NCI-H226 (cell line): ENCODE measurements at regions not wholly inside any gene's neighbourhood (a gene's known extent, or its start where the extent isn't known, plus 50 kb on each side); places are given as distances from the start of the nearest gene placed in this dataset.

Experiments used
- DNase-seq: peaks from one replicate; pipeline ENCODE4 v3.0.0-alpha.2; 2015

DNA sequence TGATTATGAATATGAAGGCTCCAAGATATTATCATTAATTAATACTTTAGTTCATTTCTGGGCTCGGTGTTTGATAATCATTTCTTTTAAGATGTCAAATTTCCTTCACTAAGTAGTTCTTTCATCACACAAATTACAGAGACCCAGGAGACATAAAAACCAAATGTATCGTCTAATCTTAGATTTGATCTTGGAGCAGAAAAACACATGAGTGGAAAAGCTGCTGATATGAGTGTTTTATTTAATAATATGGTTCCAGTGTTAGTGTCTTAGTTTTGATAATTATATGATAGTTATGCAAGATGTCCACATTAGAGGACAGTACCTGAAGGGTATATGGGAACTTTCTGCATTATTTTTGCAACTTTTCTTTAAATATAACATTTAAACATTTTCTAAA, 494.5 kb upstream of the RAG2 start:
- no peak for DNase-seq

DNA sequence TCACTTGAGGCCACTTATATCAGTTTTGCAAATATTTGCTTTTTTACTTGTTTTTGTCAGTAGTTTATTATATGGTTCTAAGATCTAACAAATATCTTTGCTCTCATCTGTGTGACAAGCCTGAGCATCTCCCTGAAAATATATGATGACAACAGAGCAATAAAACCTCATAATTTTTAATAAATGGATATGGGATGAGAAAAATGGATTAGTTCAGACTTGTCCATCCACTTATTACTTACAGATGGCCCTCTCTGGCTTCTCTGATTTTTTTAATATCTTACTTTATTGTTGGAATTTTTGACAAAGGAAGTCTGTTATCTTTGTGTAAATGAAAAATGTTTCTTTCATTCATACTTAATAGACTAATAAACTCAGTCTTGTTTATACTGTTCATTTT, 491.4 kb upstream of the RAG2 start:
- no peak for DNase-seq

DNA sequence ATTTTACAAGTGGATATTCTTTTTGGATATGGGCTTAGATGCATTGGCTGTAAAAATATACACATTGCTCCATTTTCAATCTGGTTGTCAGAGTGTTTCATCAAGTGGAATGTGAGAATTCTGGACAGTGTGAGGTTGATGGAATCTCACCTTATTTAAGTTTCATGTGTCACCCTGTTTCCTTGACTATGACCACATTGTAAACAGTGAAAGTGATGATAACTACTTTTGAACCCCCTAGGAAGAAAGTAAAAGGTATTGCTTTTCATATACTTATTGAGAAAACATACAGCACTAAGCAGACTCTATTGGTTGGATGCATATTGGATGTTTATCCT, 490.5 kb upstream of the RAG2 start:
- no peak for DNase-seq

GRCh38 chr11:37087650-37088572, 489.9 kb upstream of the RAG2 start:
- DNase-seq, result no peak

DNA sequence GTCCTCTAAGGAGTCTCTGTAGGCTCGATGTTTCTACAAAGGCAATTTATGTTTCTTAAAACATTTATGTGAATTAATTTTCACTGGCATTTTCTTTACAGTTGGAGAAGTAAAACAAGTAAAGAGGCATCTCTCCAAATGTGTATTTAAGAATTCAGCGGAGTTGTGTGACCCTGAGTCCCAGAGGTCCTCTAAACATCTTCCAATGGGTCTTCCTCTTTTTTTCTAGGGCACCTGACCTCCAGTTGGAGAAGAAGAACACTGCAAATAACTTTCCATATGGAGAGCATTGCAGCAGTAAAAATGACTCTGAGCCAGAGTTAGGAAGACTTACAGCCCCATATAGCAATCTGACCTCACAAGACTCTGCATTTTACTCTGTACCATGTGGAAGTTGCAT, 480.5 kb upstream of the RAG2 start:
- no peak for DNase-seq

DNA sequence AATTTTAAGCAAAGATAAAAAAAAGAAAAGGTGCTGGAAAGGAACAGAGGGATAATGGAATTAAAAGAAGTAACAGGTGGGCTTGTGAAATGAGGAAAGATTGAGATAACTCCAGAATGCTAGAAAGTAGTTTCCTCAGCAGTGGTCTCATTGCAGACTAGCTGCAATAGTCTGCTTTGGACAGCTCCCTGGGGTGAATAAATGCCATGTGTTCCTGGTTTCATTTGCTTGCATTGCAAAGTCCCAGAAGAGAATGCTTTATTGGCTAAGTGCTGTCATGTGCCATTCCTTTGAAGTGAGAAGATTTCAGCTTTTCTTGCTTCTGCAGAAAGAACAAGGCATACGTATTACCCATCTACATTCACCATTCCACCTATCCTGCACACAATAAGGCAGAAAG, 478.8 kb upstream of the RAG2 start:
- DNase-seq, result no peak

GRCh38 chr11:37072538-37073055, 474.6 kb upstream of the RAG2 start:
- DNase-seq, result no peak

- no peak for DNase-seq
Observed at GRCh38 chr11:37050311-37050710, 452.3 kb upstream of the RAG2 start.

GRCh38 chr11:37040921-37041320, 442.9 kb upstream of the RAG2 start:
- DNase-seq, result no peak

DNA sequence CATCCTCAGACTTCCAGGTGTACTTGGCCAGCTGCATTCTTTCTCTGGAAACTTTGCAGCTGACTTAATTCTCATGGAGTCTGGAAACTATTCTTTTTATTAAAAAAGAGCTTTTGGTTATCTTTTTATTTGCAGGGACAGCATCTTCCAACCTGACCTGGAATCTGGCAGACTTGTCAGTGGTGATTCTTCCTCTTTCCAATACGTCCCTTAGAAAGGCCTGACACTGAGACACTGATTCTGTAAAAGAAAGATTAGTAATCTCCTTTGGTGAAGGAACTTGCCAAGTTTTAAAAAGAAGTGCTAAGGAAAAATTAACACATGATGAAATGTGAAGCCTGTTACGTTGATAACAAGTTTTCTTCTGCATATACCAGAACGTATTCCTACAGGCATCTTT, 440.9 kb upstream of the RAG2 start:
- no peak for DNase-seq

DNA sequence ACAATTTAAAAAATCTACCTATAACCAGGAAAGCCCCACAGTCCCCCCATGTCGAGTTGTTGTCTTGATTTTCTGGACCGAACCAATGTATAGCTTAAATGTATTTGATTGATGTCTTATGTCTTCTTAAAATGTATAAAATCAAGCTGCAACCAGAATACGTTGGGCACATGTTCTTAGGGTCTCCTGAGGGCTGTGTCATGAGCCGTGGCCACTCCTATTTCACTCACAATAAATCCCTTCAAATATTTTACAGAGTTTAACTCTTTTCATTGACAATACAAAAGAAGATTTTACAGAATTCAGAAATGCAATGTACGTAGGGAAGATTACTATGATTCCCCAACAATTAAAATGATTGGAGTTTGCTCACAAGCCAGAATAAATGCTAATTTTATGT, 428.7 kb upstream of the RAG2 start:
- no peak for DNase-seq

DNA sequence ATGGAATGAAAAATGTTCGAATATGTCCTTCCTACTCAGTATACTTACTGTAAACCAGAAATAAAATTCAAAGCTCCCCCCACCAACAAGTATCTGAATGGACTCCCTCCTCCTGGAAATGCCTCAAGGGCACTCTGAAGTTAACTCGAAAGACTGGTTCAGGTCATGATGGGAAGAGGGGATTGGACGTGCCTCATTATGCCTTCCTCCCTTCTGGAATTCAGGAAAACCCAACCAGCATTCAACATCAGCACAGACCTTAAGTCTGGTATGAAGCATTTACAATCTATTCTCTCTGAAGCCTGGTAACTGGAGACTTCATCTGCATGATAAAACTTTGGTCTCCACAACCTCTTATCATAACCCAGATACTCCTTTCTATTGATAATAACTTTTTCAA, 428.3 kb upstream of the RAG2 start:
- no peak for DNase-seq

GRCh38 chr11:37006563-37006962, 408.5 kb upstream of the RAG2 start:
- no peak for DNase-seq

- no peak for DNase-seq
Observed at GRCh38 chr11:37002831-37003230, 404.8 kb upstream of the RAG2 start.

DNA sequence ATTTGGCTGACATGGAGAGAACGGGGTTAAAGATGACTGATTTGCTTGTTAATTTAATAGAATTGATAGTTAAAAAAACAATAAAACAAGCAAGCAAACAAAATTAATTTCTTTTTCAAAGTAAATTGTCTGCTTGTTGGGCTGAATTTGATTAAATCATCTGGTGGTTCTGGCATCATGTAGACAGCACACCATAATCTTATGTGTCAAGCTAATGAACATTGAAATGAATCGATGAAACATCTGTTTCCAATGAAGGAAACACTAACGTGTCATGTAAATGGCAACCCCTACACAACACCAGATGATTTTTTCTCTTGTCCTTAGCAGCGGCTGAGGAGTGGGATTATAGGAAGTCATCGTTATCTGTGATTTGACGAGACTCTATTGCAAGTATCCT, 399.6 kb upstream of the RAG2 start:
- no peak for DNase-seq

- DNase-seq, result no peak
Observed at GRCh38 chr11:36996795-36997194, 398.8 kb upstream of the RAG2 start.

GRCh38 chr11:36994208-36994607, 396.2 kb upstream of the RAG2 start:
- no peak for DNase-seq

- no peak for DNase-seq
Observed at GRCh38 chr11:36988556-36988955, 390.5 kb upstream of the RAG2 start.

DNA sequence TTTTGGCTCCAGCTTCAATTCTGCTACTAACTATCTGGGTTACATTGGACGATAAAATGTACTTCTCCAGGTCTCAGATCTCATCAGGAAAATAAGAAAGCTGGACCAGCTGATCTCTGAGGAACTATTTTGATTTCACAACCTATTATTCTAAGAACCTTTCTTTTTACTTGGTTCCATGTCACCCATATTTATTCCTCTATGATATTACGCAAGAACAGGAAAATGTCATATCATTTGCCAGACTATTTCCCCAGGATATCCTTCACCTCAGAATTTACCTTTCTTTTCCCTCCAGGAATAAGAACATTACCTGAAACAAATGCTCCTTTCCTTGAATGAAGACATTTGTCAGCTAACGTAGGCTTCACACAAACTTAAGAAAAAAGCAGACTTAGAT, 387.5 kb upstream of the RAG2 start:
- no peak for DNase-seq

GRCh38 chr11:36976741-36977140, 378.7 kb upstream of the RAG2 start:
- no peak for DNase-seq

- DNase-seq, result no peak
Observed at GRCh38 chr11:36974771-36975170, 376.7 kb upstream of the RAG2 start.

GRCh38 chr11:36953976-36954375, 355.9 kb upstream of the RAG2 start:
- peak; percentile 44 for DNase-seq

GRCh38 chr11:36948460-36949127, 350.6 kb upstream of the RAG2 start:
- no peak for DNase-seq

GRCh38 chr11:36945384-36945783, 347.3 kb upstream of the RAG2 start:
- no peak for DNase-seq
